CD14-positive monocyte (primary cell): ENCODE measurements at regions not wholly inside any gene's neighbourhood (a gene's known extent, or its start where the extent isn't known, plus 50 kb on each side); places are given as distances from the start of the nearest gene placed in this dataset.

ENCODE experiments used
- DNase-seq, 3 donors: peaks; one replicate each; pipeline ENCODE4 v3.0.0-alpha.2; 2011 to 2022
- H2AFZ ChIP-seq: 2 replicates; pipeline ENCODE4 v1.6.0; 2012; ENCODE audit warnings: mild to moderate bottlenecking, low read depth, low read length, inconsistent platforms; ENCODE audit not compliant: insufficient read depth, poor library complexity, severe bottlenecking
- H3K27ac ChIP-seq, 2 donors: 1 replicate in 1 of 2; 2 replicates in 1 of 2; pipeline ENCODE4 v1.5.1; 2012 to 2013; ENCODE audit warnings: low read length in 2 of 2, control low read depth in 1 of 2, inconsistent platforms in 1 of 2, low read depth in 1 of 2, mild to moderate bottlenecking in 1 of 2
- H3K27me3 ChIP-seq, 2 donors: one replicate each; pipeline versions ENCODE4 v1.6.0 to v1.6.1; 2011 to 2013; ENCODE audit warnings: low read length in 2 of 2; ENCODE audit not compliant: control insufficient read depth in 2 of 2, insufficient read depth in 2 of 2
- H3K36me3 ChIP-seq, 2 donors: replicated peaks in 1 of 2; 1 replicate in 1 of 2; 2 replicates in 1 of 2; pipeline versions ENCODE4 v1.5.1 to v1.6.1; 2012 to 2013; ENCODE audit warnings: low read length in 2 of 2, control low read depth in 1 of 2, inconsistent platforms in 1 of 2, mild to moderate bottlenecking in 1 of 2; ENCODE audit not compliant: insufficient read depth in 2 of 2, control insufficient read depth in 1 of 2
- H3K4me1 ChIP-seq, 2 donors: 1 replicate in 1 of 2; 2 replicates in 1 of 2; pipeline versions ENCODE4 v1.5.1 to v1.6.1; 2012 to 2013; ENCODE audit warnings: low read length in 2 of 2, control low read depth in 1 of 2, inconsistent platforms in 1 of 2, mild to moderate bottlenecking in 1 of 2, moderate library complexity in 1 of 2; ENCODE audit not compliant: insufficient read depth in 2 of 2, control insufficient read depth in 1 of 2
- H3K4me2 ChIP-seq: replicated peaks from 2 replicates; pipeline ENCODE3; 2012; ENCODE audit warnings: low read length, moderate library complexity, mild to moderate bottlenecking; ENCODE audit not compliant: poor library complexity, severe bottlenecking; ENCODE audit errors: extremely low read depth
- H3K4me3 ChIP-seq, 3 experiments: fragments of 200-600 bp in 1 of 3; sonication (generic) in 1 of 3; replicated peaks in 1 of 3; 1 replicate in 2 of 3; 2 replicates in 1 of 3; pipeline ENCODE4 v1.5.1; 2011 to 2013; ENCODE audit warnings: low read length in 3 of 3, mild to moderate bottlenecking in 3 of 3, control low read depth in 2 of 3, low read depth in 2 of 3, inconsistent platforms in 1 of 3, moderate library complexity in 1 of 3
- H3K79me2 ChIP-seq: 2 replicates; pipeline ENCODE4 v1.6.0; 2012; ENCODE audit warnings: mild to moderate bottlenecking, control low read depth, inconsistent platforms, low read length, moderate library complexity; ENCODE audit not compliant: insufficient read depth
- H3K9ac ChIP-seq: 2 replicates; pipeline ENCODE4 v1.6.0; 2017; ENCODE audit warnings: low read length, mild to moderate bottlenecking; ENCODE audit not compliant: insufficient read depth, poor library complexity, severe bottlenecking
- H3K9me3 ChIP-seq, 2 donors: replicated peaks in 1 of 2; 1 replicate in 1 of 2; 2 replicates in 1 of 2; pipeline versions ENCODE4 v1.5.1 to v1.6.1; 2012 to 2013; ENCODE audit warnings: low read length in 2 of 2, control low read depth in 1 of 2; ENCODE audit not compliant: control insufficient read depth in 1 of 2, insufficient read depth in 1 of 2
- H4K20me1 ChIP-seq: 2 replicates; pipeline ENCODE4 v1.6.0; 2012; ENCODE audit warnings: mild to moderate bottlenecking, low read length, control low read depth, moderate library complexity; ENCODE audit not compliant: insufficient read depth
- H3K27ac Mint-ChIP-seq, 7 donors: one replicate each; pipeline ENCODE4 v1.8.0; 2020; ENCODE audit warnings: mild to moderate bottlenecking in 7 of 7, mixed read lengths in 7 of 7, moderate library complexity in 6 of 7, inconsistent platforms in 2 of 7
- H3K27me3 Mint-ChIP-seq, 3 donors: one replicate each; pipeline ENCODE4 v1.8.0; 2021 to 2022; ENCODE audit warnings: low read depth in 3 of 3, mild to moderate bottlenecking in 3 of 3, mixed read lengths in 3 of 3, moderate library complexity in 3 of 3, inconsistent platforms in 1 of 3
- H3K36me3 Mint-ChIP-seq, 2 donors: one replicate each; pipeline ENCODE4 v1.8.0; 2020; ENCODE audit warnings: mixed read lengths in 2 of 2, inconsistent platforms in 1 of 2, mild to moderate bottlenecking in 1 of 2
- H3K4me1 Mint-ChIP-seq: one replicate; pipeline ENCODE4 v1.8.0; 2020; ENCODE audit warnings: mild to moderate bottlenecking, mixed read lengths
- H3K4me3 Mint-ChIP-seq, 2 donors: one replicate each; pipeline ENCODE4 v1.8.0; 2020; ENCODE audit warnings: mild to moderate bottlenecking in 2 of 2, mixed read lengths in 2 of 2, moderate library complexity in 1 of 2
- H3K9me3 Mint-ChIP-seq, 7 donors: one replicate each; pipeline ENCODE4 v1.8.0; 2020 to 2022; ENCODE audit warnings: mixed read lengths in 7 of 7, mild to moderate bottlenecking in 6 of 7, moderate library complexity in 6 of 7, inconsistent platforms in 2 of 7
- CTCF ChIP-seq: fragments of 200-600 bp; IDR thresholded peaks from one replicate; pipeline ENCODE4 v1.8.0; 2022; ENCODE audit warnings: antibody characterized with exemption, mild to moderate bottlenecking
- WGBS: methylation state at CpG from one replicate; pipeline ENCODE4 v1.1.5; 2013; ENCODE audit warnings: missing lambda C conversion rate; ENCODE audit not compliant: insufficient coverage; 5-methylcytosine and 5-hydroxymethylcytosine counted together
- intact Hi-C, 2 donors: fragments of 100-400 bp; cut with micrococcal nuclease; formaldehyde crosslinking; loops; one replicate each; pipeline versions ENCODE4 v1.15.0 to v1.15.1; 2023

- H3K27ac Mint-ChIP-seq = no peak overlapping the region
- Histone ChIP-seq H3K27me3 (no peaks in the 10 kb centered on the region), H3K79me2 (no peaks in the 10 kb centered on the region), H3K4me2 (no peak overlapping the region), H3K4me3 (no peak overlapping the region), H3K9me3 (peaks cover 0 to 6% of the 10 kb centered on the region in 2 donors), H4K20me1 (no peaks in the 10 kb centered on the region), H3K4me1 (no peaks in the 10 kb centered on the region), H3K27ac (no peak overlapping the region), H3K36me3 (no peaks in the 10 kb centered on the region), H2AFZ (no peak overlapping the region), H3K9ac (no peak overlapping the region)
- intact Hi-C loops = no loop called here
- peaks cover 2 to 6% (median 4%) of the 10 kb centered on the region in 7 donors for H3K9me3 Mint-ChIP-seq
- TF ChIP-seq CTCF = no peak
- H3K36me3 Mint-ChIP-seq = no peaks in the 10 kb centered on the region
- 96% methylated on average over 6 of the region's 8 CpGs for WGBS
- H3K4me1 Mint-ChIP-seq = no peaks in the 10 kb centered on the region
- peaks cover 2 to 5% (median 3%) of the 10 kb centered on the region in 3 donors for H3K27me3 Mint-ChIP-seq
- no peak for DNase-seq
- no peak overlapping the region for H3K4me3 Mint-ChIP-seq
Measured at GRCh38 chr6:106801256-106801655, 171.9 kb downstream of the QRSL1 start.

DNA sequence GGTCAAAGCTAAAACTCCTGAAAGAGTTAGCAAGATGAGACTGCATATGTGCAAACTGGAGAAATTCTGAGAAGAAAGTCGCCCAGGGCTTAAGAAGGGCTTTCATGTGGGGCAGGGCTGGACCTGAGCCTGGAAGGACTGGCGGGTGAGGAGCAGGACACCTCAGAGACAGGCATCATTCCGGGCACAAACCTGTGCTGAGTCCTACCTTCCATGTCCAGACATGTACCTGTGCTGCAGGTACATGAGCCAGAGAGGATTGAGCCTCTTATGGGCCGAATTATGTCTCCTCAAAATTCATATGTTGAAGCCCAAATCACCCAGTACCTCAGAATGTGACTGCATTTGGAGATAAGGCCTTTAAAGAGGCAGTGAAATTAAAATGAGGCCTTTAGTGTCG, 171.0 kb downstream of the QRSL1 start:
- H3K4me3 Mint-ChIP-seq = no peak overlapping the region
- no peak overlapping the region for H3K4me3 ChIP-seq
- no peaks in the 10 kb centered on the region for H4K20me1 ChIP-seq
- no peaks in the 10 kb centered on the region for H3K36me3 Mint-ChIP-seq
- H3K27me3 ChIP-seq = no peaks in the 10 kb centered on the region
- H3K27me3 Mint-ChIP-seq = peaks cover 3 to 7% (median 5%) of the 10 kb centered on the region in 3 donors
- DNase-seq = no peak
- H3K27ac Mint-ChIP-seq = no peak overlapping the region
- H3K9me3 ChIP-seq = no peaks in the 10 kb centered on the region
- H3K36me3 ChIP-seq = no peaks in the 10 kb centered on the region
- intact Hi-C loops = no loop called here
- H3K9ac ChIP-seq = no peak overlapping the region
- H3K4me2 ChIP-seq = no peak overlapping the region
- H2AFZ ChIP-seq = no peak overlapping the region
- no peak overlapping the region for H3K27ac ChIP-seq
- no peaks in the 10 kb centered on the region for H3K9me3 Mint-ChIP-seq
- no peak for TF ChIP-seq CTCF
- 89% methylated on average over 3 of the region's 5 CpGs for WGBS
- no peaks in the 10 kb centered on the region for H3K79me2 ChIP-seq
- no peaks in the 10 kb centered on the region for H3K4me1 ChIP-seq
- H3K4me1 Mint-ChIP-seq = no peaks in the 10 kb centered on the region
